A204.1 (cell line): ENCODE measurements at regions not wholly inside any gene's neighbourhood (a gene's known extent, or its start where the extent isn't known, plus 50 kb on each side); places are given as distances from the start of the nearest gene placed in this dataset.

ENCODE experiments used
- FAIRE-seq: peaks from 2 replicates; lab custom pipeline; 2012; peaks lifted over from hg19 to GRCh38; lab: Jason Lieb, UNC

- FAIRE-seq, result no peak
These were observed 100.9 kb upstream of the ROPN1 start for GRCh38 chr3:124092811-124093210.

GRCh38 chr3:124094496-124094895 is 102.6 kb upstream of the ROPN1 start:
- no peak for FAIRE-seq

GRCh38 chr3:124097362-124098131 is 105.6 kb upstream of the ROPN1 start:
- no peak for FAIRE-seq

GRCh38 chr3:124101643-124102042 is 109.7 kb upstream of the ROPN1 start:
- no peak for FAIRE-seq

- no peak for FAIRE-seq
These were observed 115.4 kb upstream of the ROPN1 start for GRCh38 chr3:124107104-124107890.

GRCh38 chr3:124108446-124108845 is 116.5 kb upstream of the ROPN1 start:
- FAIRE-seq, result no peak

GRCh38 chr3:124113485-124113884 is 121.6 kb upstream of the ROPN1 start:
- FAIRE-seq, result no peak

- FAIRE-seq, result no peak
These were observed 123.4 kb upstream of the ROPN1 start for GRCh38 chr3:124115279-124115678.

- no peak for FAIRE-seq
These were observed 124.0 kb upstream of the ROPN1 start for GRCh38 chr3:124115956-124116355.

GRCh38 chr3:124116906-124117305 is 125.0 kb upstream of the ROPN1 start:
- FAIRE-seq, result no peak

- no peak for FAIRE-seq
These were observed 125.6 kb upstream of the ROPN1 start for GRCh38 chr3:124117486-124117885.

GRCh38 chr3:124118397-124118796 is 126.5 kb upstream of the ROPN1 start:
- FAIRE-seq, result no peak

GRCh38 chr3:124119056-124119716 is 127.3 kb upstream of the ROPN1 start:
- no peak for FAIRE-seq

- no peak for FAIRE-seq
These were observed 129.7 kb upstream of the ROPN1 start for GRCh38 chr3:124121379-124122312.

GRCh38 chr3:124125315-124125714 is 133.4 kb upstream of the ROPN1 start:
- no peak for FAIRE-seq

GRCh38 chr3:124126436-124127023 is 134.6 kb upstream of the ROPN1 start:
- no peak for FAIRE-seq

GRCh38 chr3:124131158-124131557 is 139.2 kb upstream of the ROPN1 start:
- FAIRE-seq, result no peak

- no peak for FAIRE-seq
These were observed 139.7 kb upstream of the ROPN1 start for GRCh38 chr3:124131580-124131979.

GRCh38 chr3:124132813-124133212 is 140.9 kb upstream of the ROPN1 start:
- no peak for FAIRE-seq

GRCh38 chr3:124133366-124133940 is 141.5 kb upstream of the ROPN1 start:
- FAIRE-seq, result no peak

- FAIRE-seq, result no peak
These were observed 145.3 kb upstream of the ROPN1 start for GRCh38 chr3:124137216-124137615.
